Tibial artery (tissue), 4 donors: ENCODE measurements at regions not wholly inside any gene's neighbourhood (a gene's known extent, or its start where the extent isn't known, plus 50 kb on each side); places are given as distances from the start of the nearest gene placed in this dataset.

Experiments used
- DNase-seq, 2 donors: peaks; one replicate each; pipeline ENCODE4 v3.0.0-alpha.2; 2019
- H3K27ac ChIP-seq, 2 donors: fragments of 200-600 bp; sonication (generic) in 1 of 2; 1 replicate in 1 of 2; 2 replicates in 1 of 2; pipeline ENCODE4 v1.5.1; 2018 to 2019; ENCODE audit warnings: mild to moderate bottlenecking in 1 of 2
- H3K27me3 ChIP-seq, 2 donors: fragments of 200-600 bp; sonication (generic) in 1 of 2; one replicate each; pipeline versions ENCODE4 v1.5.1 to v1.6.0; 2016 to 2019
- H3K36me3 ChIP-seq, 3 donors: fragments of 200-600 bp; sonication (generic) in 2 of 3; one replicate each; pipeline ENCODE4 v1.5.1; 2016 to 2019; ENCODE audit warnings: mild to moderate bottlenecking in 2 of 3
- H3K4me1 ChIP-seq, 4 donors: fragments of 200-600 bp; sonication (generic) in 2 of 4; 1 replicate in 3 of 4; 2 replicates in 1 of 4; pipeline ENCODE4 v1.5.1; 2016 to 2019
- H3K4me3 ChIP-seq, 2 donors: fragments of 200-600 bp; sonication (generic) in 1 of 2; 1 replicate in 1 of 2; 2 replicates in 1 of 2; pipeline ENCODE4 v1.5.1; 2018 to 2019; ENCODE audit warnings: mild to moderate bottlenecking in 2 of 2
- H3K9me3 ChIP-seq, 3 donors: fragments of 200-600 bp; sonication (generic) in 1 of 3; one replicate each; pipeline ENCODE4 v1.5.1; 2016 to 2019
- CTCF ChIP-seq, 2 experiments: fragments of 200-600 bp in 1 of 2; fragments of 450-650 bp in 1 of 2; IDR thresholded peaks; one replicate each; pipeline ENCODE4 v1.5.1; 2017 to 2019; ENCODE audit warnings: antibody characterized with exemption in 2 of 2, mild to moderate bottlenecking in 1 of 2, moderate library complexity in 1 of 2
- intact Hi-C: fragments of 100-400 bp; cut with DNase I; formaldehyde crosslinking; loops from one replicate; pipeline ENCODE4 v1.15.0; 2023; ENCODE audit warnings: low total_unique reads

GRCh38 chr2:144690771-144691170, 170.9 kb upstream of the ZEB2 start:
- Histone ChIP-seq H3K4me1 (peaks cover 0 to 16% (median 0%) of the 10 kb centered on the region in 4 donors), H3K27me3 (no peaks in the 10 kb centered on the region), H3K27ac (no peak overlapping the region), H3K36me3 (no peaks in the 10 kb centered on the region), H3K4me3 (no peak overlapping the region), H3K9me3 (no peaks in the 10 kb centered on the region)
- no peak for TF ChIP-seq CTCF (IDR thresholded peaks at IDR 0.05)
- DNase-seq = no peak
- intact Hi-C loops = no loop called here

- H3K27me3 ChIP-seq = no peaks in the 10 kb centered on the region
- H3K9me3 ChIP-seq = no peaks in the 10 kb centered on the region
- peaks cover 0 to 15% (median 0%) of the 10 kb centered on the region in 4 donors for H3K4me1 ChIP-seq
- no peak for TF ChIP-seq CTCF (IDR thresholded peaks at IDR 0.05)
- DNase-seq = no peak
- intact Hi-C loops = no loop called here
- no peak overlapping the region for H3K27ac ChIP-seq
- H3K36me3 ChIP-seq = no peaks in the 10 kb centered on the region
- H3K4me3 ChIP-seq = no peak overlapping the region
Observed at GRCh38 chr2:144686518-144687215, 166.7 kb upstream of the ZEB2 start.

- Histone ChIP-seq H3K36me3 (no peaks in the 10 kb centered on the region), H3K27me3 (no peaks in the 10 kb centered on the region), H3K4me3 (no peak overlapping the region), H3K27ac (no peak overlapping the region), H3K9me3 (no peaks in the 10 kb centered on the region), H3K4me1 (peaks cover 0 to 13% (median 0%) of the 10 kb centered on the region in 4 donors)
- no peak for TF ChIP-seq CTCF (IDR thresholded peaks at IDR 0.05)
- intact Hi-C loops = no loop called here
- DNase-seq = no peak
Observed at GRCh38 chr2:144683966-144684365, 164.0 kb upstream of the ZEB2 start.

GRCh38 chr2:144683107-144683753, 163.3 kb upstream of the ZEB2 start:
- Histone ChIP-seq H3K4me3 (no peak overlapping the region), H3K4me1 (peaks cover 0 to 13% (median 0%) of the 10 kb centered on the region in 4 donors), H3K27ac (no peak overlapping the region), H3K36me3 (no peaks in the 10 kb centered on the region), H3K9me3 (no peaks in the 10 kb centered on the region), H3K27me3 (no peaks in the 10 kb centered on the region)
- no peak for DNase-seq
- intact Hi-C loops = no loop called here
- TF ChIP-seq CTCF (IDR thresholded peaks at IDR 0.05) = no peak

GRCh38 chr2:144682248-144682647, 162.3 kb upstream of the ZEB2 start:
- no peak for TF ChIP-seq CTCF (IDR thresholded peaks at IDR 0.05)
- Histone ChIP-seq H3K4me1 (peaks cover 0 to 13% (median 0%) of the 10 kb centered on the region in 4 donors), H3K9me3 (no peaks in the 10 kb centered on the region), H3K27ac (no peak overlapping the region), H3K36me3 (no peaks in the 10 kb centered on the region), H3K4me3 (no peak overlapping the region), H3K27me3 (no peaks in the 10 kb centered on the region)
- no peak for DNase-seq
- intact Hi-C loops = no loop called here
